GM18498 (cell line): ENCODE measurements at regions not wholly inside any gene's neighbourhood (a gene's known extent, or its start where the extent isn't known, plus 50 kb on each side); places are given as distances from the start of the nearest gene placed in this dataset.
"Not testable (repeated sequence)": the region's sequence is repeated elsewhere in the genome, so short reads cannot be mapped to it uniquely, and the experiment has no call there.

ENCODE experiments used
- ATAC-seq: cut with Tn5 transposase; IDR thresholded peaks from one replicate; pipeline ENCODE4 v1.9.1; 2021; ENCODE audit warnings: mild to moderate bottlenecking, moderate library complexity; ENCODE audit not compliant: unreplicated experiment

DNA sequence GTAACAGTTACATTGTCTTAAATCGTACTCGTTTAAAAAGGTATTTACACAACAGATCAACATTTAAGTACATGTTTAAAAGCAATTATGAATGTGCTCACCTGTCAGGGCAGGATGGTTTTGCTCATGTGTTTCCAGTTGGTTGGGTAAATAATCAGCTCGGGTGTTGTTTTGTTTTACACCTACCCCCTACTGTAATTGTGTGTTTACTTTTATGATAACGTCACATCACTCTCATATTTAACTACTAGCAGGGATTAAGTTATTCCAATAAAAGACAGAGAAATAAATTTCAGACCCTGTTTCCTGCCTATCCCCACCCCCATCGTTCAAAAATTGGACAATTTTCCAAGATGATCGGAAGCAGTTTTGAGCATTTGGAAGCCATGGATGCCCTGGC lies 390.2 kb downstream of the SEC14L1 start:
- no peak for ATAC-seq

DNA sequence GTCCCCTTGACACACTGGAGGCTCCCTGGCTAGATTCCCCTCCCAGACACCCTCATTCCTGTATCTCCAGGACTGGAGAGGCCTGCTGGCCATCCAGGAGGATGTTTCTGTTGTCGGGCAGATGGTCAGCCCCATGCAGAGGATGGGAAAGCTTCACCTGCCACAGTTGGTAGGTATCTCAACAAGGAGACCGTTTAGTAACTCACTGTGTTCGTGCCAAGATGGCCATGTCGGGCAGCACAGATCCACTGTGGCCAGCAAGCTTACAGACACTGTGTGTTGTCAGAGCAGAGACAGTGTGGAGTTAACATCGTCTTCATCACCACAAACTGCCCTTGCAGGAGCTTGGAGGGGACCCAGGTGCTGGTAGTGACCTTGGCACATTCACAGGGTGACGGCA lies 390.9 kb downstream of the SEC14L1 start:
- ATAC-seq, result no peak

DNA sequence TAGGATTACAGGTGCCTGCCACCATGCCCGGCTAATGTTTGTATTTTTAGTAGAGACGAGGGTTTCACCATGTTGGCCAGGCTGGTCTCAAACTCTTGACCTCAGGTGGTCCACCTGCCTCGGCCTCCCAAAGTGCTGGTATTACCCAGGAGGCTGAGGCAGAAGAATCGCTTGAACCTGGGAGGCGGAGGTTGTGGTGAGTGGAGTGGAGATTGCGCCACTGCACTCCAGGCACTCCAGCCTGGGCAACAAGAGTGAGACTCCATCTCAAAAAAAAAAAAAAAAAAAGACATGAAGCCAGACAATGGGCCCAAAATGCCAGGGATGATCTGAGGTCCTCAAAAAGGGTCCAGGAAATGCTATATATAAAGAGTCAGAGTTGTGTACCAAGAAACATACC lies 392.9 kb downstream of the SEC14L1 start:
- ATAC-seq, result not testable (repeated sequence)

DNA sequence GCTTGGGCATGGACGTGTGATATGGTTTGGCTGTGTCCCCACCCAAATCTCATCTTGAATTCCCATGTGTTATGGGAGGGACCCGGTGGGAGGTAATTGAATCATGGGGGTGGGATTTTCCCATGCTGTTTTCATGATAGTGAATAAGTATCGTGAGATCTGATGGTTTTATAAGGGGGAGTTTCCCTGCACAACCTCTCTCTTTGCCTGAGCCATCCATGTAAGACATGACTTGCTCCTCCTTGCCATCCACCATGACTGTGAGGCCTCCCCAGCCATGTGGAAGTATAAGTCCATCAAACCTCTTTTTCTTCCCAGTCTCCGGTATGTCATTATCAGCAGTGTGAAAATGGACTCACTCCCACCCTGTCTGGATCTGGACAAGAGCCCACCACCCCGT lies 393.4 kb downstream of the SEC14L1 start:
- ATAC-seq, result no peak

DNA sequence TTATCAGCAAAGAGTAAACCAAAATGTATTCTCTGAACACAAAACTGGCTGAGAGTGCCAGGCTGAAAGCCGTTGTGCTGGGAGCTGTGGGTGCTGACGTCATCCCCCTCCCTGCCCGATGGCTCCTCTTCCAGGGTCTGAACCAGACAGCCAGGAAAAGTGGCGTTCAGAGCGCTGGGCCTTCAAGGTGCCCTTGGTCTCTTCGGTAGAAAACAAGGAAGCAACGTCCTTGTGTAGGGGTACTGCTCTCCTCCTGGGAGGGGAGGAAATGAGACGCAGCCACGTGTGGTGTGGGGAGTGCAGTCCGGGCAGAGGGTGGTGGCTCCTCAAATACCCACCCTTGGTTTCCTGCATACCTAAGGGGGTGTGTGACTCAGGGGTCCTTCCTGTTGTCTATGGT lies 394.7 kb downstream of the SEC14L1 start:
- ATAC-seq, result no peak

DNA sequence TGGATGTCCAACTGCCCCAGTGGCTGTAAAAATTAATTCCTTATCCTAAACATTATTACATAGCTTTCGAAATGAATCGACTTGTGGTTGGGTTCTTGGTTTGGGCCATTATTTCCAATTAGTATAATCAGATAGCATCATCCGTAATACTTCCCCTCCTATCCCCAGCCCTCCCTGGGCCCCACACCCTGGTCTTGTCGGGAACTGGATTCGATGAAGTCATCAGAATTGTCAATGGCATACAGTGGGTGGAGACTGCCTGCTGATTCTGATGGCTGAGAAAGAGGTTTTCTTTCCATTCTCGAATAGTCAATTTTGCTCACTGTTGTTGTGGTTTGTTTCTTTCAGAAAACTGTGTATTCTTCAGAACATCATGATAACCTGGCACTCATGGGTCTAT lies 395.1 kb downstream of the SEC14L1 start:
- ATAC-seq, result no peak

DNA sequence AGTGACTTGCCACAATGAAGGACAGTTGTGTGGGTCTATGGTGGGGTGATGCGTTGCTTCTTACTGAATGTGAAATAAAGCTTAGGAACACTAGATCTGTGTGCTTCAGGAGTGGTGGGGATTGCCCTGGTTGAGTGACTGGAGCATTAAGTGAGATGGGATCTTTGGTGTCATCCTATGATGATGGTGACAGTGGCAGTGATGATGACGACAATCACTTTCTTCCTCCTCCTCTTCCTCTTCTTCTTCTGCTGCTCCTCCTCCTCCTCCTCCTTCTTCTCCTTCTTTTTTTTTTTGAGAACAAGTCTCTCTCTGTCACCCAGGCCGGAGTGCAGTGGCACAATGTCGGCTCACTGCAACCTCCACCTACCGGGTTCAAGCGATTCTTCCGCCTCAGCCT lies 396.8 kb downstream of the SEC14L1 start:
- no peak for ATAC-seq

DNA sequence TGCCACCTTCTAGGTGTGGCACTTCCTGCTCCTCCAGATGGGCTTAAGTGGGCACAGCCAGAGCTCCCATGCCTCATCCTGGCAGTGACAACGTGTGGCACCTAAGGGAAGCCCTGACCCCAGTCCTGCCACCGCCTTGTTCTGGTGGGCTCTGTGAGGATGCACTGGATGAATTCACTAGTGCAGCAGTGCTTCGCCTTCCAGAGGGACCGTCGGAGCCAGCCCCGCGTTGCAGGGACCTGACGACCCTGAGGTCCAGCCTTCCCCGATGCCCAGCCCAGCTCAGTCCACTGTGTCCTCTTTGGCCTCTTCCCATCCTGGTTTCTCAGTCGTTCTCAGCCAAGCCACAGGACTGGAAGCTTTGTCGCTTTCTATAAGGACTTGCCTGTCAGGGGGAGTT lies 399.8 kb downstream of the SEC14L1 start:
- no peak for ATAC-seq

DNA sequence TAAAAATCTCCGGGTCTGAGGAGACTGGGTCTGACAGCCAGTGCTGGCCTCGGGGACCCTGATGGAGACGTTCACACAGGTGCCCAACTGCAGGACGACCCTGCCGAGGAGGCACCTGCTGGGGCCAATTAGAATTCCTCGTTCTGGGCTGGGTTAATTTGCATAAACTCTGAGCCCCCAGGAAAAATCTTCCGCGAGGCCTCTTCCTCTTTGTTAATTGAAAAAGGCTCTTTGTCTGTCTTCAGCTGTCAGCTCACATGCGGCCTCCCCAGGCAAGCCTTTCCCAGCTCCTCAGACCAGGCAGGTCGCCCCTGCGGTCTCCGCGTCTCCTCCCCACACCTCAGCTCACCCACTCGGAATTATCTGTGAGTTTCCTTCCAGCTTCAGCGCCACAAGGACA lies 400.2 kb downstream of the SEC14L1 start:
- ATAC-seq, result no peak

DNA sequence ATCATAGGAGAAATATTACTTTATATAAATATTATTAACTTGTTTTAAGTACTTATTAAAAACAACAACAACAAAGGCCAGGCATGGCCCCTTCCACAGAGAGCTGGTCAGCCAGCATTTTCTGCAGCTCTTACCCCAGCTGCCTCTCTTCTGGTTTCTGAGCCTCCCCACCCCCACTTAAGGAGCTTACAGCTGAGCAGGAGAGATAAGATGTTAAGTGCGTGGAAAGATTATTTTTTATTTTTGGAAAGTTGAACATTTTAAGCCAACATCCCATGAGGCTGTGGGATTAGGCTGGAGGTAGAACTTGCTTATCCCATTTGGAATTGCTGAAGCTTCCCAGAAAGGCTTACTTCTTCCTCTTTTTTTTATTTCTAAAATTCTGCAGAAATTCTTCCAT lies 401.2 kb downstream of the SEC14L1 start:
- ATAC-seq, result no peak

DNA sequence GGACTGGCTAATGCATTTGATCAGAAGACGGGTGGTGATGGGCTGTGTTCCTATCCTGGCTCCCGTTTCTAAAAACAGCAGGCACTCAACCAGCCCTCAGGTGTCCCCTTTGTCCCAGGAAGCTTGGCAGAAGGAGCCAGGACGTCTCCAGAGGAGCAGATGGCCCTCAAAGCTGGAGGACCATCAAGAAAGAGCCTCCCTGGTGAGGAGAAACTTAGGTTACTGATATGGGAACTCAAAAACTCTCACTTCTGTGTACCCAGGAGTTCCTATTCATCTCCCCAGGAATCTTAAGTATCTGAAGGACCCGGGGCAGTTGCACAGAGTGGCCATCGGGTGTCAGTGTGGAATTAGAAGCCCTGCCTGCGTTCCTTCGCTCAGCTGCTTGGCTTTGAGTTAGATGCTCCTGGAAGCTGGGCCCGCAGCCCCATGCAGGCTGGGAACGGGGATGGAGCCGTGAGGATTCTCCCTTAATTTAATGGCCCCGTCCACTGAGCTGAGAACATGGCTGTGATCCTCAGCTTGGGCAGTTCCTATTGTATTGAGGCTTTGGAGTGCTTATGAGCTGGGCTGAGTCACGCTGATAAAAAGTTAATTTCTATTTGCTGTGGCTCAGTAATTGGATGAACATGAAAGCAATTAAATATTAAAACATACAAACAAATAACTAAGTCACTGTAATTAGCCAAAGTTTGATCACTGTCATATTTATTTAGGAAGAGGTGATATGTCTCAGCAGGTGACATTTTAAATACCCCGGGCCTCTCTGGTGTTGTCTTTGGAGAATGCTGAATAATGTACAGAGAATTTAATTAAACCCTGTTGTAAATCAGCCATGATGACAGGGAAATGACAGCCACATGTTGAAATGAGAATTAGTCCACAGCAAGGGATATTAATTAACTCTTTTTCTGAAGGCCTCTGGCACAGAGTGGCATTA lies 402.1 kb downstream of the SEC14L1 start:
- no peak for ATAC-seq

DNA sequence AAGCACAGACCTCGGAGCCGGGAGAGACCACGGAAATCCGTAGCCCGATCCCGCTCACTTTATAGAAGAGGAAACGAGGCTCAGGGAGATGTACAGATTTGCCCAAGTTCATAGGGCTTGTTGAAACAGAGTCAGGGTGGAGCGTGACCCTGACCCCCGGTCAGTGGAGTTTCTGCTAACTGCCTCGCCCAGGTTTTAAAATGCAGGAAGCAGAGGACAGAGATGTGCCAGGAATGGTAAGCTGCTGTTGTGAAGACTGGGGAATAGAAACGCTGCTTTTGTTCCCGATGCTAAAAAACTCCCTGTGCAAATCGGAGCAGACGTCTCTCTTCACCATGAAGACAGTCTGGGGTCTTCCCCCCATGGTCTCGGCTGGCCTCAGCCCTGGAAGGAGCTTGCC lies 403.0 kb downstream of the SEC14L1 start:
- no peak for ATAC-seq

DNA sequence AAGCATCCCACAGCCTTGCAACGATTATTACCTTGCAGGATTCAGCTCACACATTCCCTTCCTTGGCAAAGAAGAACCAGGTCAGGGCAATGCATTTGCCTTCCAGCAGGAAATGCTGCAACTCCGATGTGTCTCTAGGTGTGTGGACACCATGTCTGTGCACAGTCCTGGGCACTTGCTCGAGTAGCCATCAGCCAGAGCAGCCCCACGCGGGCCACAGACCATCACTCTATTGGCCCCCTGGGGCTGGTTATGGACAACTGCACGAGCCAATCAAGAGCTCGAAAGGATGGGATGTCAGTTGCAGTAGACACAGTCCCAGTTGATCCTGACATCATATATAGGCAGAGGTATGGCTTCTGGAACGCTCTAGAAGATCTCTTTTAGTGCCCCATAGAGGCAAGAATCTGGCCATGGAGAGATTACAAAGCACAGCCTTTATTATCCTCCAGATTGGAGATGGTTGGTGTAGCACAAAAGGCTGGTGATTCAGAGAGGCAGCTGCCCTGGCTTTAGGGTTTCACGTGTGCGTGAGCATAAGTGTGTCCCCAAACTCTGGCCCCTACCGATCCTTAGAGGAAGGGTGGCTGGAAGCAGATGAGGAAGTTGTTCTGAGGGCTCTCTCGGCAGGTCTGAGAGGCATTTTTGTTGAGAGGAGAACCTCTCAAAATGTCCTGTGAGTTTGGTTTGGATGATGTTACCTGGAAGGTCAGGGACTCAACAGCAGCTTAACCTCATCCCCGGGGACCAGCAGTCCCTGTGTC lies 403.8 kb downstream of the SEC14L1 start:
- no peak for ATAC-seq

DNA sequence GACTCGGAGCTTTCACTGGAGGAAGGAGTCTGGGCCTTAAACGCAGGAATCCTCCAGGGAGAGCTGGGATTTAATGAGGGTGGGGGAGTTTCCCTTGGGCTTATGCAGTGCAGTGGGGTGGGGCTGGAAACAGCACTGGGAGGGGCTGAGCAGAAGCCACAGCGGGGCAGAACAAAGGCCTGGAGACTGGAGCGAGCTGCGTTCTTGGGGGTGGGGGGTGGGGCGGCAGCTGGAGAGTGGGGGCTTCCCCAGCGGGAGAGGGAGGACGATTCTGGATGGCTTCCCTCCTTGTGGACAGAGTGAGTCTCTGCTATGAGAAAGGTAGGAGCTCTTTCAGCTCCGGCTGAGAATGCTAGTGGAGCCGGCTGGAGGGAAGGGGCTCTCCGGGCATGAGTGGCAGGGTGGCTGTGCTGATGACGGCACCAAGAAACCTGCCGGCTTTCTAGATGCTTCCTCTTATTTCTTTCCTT lies 406.0 kb downstream of the SEC14L1 start:
- no peak for ATAC-seq

DNA sequence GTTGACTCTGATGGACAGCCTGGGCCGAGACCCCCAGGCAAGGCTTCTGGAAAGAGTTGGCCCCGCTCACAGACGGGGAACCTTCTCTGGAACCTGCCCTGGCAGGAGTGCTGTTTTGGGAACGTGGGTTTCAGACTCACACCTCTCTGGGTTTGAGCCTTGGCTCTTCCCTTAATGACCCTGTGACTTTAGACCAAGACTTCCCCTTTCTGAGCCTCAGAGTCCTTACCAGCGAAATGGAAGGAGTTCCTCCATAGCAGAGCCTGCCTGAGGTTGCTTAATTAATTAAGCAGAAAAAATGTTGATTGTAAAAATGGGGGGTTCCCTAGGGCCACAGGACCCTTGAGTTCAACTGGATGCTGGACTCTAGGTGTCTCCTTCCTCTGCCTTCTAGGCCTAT lies 408.2 kb downstream of the SEC14L1 start:
- no peak for ATAC-seq

DNA sequence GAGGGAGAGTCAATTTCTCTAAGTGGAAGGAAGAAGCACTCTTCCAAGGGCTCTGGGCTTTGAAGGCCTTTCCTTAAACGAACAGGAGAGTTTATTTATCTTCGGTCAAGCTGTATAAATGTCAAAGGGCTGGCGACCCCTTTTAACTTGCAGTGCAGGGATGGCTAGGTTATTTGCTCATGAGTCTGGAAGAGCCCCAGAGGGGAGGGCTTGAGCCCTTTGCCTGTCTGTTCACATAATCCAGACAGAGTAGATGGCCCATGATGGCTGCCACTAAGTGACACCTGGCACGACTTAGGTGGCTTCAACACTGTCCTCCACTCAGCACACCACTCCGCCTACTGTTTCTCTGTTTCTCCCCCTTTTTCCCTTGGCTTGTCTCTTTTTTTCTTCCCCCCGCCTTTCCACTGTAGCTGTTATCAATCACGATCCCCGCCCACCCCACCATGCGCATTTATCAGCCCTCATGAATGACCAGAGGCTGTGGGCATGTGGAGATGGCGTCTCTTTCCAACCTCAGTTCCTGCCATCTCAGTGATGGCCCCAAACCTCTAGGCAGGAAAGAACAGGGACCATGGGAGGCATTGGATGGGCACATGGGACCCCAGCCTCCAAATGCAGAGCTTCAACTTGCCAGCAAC lies 408.7 kb upstream of the TNRC6C start:
- ATAC-seq, result no peak

DNA sequence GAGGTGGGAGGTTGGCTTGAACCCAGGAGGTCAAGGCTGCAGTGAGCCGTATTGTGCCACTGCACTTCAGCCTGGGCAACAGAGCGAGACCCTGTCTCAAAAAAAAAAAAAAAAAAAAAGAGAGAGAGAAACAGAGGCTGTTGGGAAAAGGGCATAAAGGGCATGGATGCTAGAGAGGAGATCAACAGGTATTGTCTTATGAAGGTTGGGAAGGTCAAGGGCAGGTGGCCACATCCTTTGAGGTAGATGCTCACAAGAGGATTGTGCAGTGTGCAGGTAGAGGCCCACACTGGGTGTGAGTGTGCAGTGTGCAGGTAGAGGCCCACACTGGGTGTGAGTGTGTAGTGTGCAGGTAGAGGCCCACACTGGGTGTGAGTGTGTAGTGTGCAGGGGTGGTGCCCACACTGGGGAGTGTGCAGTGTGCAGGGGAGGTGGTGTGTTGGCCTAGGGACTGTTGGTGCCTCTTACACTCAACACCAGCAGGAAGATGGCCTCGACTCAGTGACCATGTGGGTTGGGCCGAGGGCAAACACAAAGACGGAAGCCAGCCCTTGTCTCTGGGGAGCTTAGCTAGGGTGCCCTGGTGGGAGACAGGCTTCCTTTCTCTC lies 404.9 kb upstream of the TNRC6C start:
- no peak for ATAC-seq

DNA sequence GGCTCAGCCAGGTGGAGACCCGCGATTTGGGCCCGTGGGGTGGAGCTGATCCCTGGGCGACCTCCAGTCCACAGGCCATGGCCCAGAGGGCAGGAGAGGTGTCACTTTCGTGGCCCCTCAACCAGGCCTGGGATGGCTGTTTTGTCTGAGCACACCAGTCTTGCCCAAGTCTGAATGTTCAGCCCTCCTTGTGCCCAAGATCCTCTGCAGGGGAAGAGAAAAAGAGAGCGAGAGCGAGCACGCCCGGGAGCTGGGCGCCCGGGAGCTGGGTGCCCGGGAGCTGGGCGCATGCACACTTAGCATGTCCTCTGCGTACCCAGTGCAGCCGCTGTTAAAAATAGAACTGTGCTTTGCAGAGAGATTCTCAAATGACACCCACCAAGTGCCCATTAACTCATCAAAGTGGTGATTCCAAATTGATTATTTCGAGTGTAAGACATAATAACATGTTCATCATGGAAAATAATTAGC lies 403.3 kb upstream of the TNRC6C start:
- no peak for ATAC-seq

DNA sequence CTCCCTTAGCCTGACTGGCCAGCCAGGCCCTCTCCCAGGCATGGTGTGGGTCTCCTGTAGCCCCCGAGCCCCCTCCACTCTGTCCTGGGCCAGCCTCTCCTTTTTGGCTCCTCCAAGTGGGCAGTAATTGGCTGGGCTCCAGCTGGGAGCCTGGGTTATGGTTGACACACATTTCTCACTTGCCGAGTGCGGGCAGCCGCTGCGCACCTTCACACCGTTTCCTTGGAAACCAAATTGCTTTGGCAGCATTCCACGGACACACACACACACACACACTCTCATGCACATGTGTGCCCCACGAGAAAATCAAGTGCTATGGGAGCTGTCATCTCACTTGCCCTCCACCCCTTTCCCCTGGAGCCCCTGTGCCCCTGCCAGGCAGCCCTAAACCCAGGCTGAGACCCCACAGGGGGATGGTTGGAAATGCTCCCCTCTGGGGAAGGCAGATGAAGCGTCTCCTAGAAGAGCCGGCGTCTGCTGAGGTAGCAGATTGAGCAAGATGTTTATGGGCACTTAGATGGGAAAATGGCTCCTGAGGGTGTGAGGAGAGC lies 402.7 kb upstream of the TNRC6C start:
- ATAC-seq, result no peak

DNA sequence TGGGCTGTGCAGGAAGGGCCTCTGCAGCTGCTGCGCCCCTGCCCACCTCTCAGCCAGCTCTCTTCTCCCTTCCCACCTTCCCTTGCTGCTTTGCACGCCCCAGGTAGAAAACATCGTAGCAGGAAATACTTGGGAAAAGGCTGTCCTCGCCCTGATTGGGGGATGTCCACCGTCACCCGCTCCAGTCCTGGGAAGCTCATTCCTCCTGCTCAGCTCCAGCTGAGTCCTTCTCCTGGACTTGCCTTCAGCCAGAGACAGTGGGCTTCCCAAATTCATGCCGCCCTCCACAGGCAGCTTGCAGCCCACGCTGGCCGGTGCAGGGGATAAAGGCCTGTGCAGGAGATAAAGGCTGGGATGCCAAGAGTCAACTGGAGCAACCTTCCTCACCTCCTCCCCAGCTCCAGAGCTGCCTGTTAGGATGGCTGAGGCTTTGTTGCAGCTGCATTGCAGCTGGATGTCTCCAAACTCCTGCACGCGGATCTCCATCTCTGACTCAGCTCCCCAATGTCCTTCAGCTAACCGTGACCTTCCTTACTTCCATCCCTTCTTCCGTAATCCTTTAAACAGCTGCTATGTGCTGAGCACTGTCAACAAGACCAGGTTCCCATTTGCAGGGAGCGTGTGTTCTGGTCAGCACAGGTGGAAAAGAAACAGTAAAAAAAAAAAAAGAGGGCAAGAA lies 402.0 kb upstream of the TNRC6C start:
- ATAC-seq, result no peak
